Tibial nerve (tissue), 4 donors: ENCODE measurements at regions not wholly inside any gene's neighbourhood (a gene's known extent, or its start where the extent isn't known, plus 50 kb on each side); places are given as distances from the start of the nearest gene placed in this dataset.

Source experiments
- DNase-seq, 2 donors: peaks; one replicate each; pipeline ENCODE4 v3.0.0-alpha.2; 2019; ENCODE audit warnings: low spot score in 2 of 2
- H3K27ac ChIP-seq, 4 donors: fragments of 200-600 bp; sonication (generic) in 3 of 4; one replicate each; pipeline ENCODE4 v1.5.1; 2017 to 2019; ENCODE audit warnings: mild to moderate bottlenecking in 1 of 4
- H3K27me3 ChIP-seq, 2 donors: fragments of 200-600 bp; sonication (generic) in 1 of 2; one replicate each; pipeline versions ENCODE4 v1.5.1 to v1.6.0; 2017 to 2019
- H3K36me3 ChIP-seq, 3 donors: fragments of 200-600 bp; sonication (generic); one replicate each; pipeline ENCODE4 v1.5.1; 2018 to 2019
- H3K4me1 ChIP-seq, 4 donors: fragments of 200-600 bp; sonication (generic) in 3 of 4; one replicate each; pipeline ENCODE4 v1.5.1; 2017 to 2019
- H3K4me3 ChIP-seq, 4 donors: fragments of 200-600 bp; sonication (generic) in 3 of 4; one replicate each; pipeline ENCODE4 v1.5.1; 2017 to 2019; ENCODE audit warnings: mild to moderate bottlenecking in 1 of 4, moderate library complexity in 1 of 4
- H3K9me3 ChIP-seq, 4 donors: fragments of 200-600 bp; sonication (generic) in 3 of 4; one replicate each; pipeline ENCODE4 v1.5.1; 2017 to 2019
- EP300 ChIP-seq, 2 donors: sonication (generic); formaldehyde crosslinking; IDR thresholded peaks; one replicate each; pipeline ENCODE4 v1.6.1; 2017; ENCODE audit warnings: antibody characterized with exemption in 2 of 2, mild to moderate bottlenecking in 1 of 2
- POLR2A ChIP-seq, 2 donors: fragments of 450-650 bp; IDR thresholded peaks; one replicate each; pipeline ENCODE4 v1.6.1; 2017; ENCODE audit warnings: antibody characterized with exemption in 2 of 2, mild to moderate bottlenecking in 2 of 2, moderate library complexity in 2 of 2
- WGBS, 2 donors: methylation state at CpG; one replicate each; pipeline ENCODE4 v1.1.5; 2018; 5-methylcytosine and 5-hydroxymethylcytosine counted together
- TF ChIP-seq, protein P1 (sequence below), 5 experiments: fragments of 200-600 bp in 3 of 5; fragments of 450-650 bp in 2 of 5; sonication (generic) in 3 of 5; IDR thresholded peaks; one replicate each; pipeline ENCODE4 v1.5.1; 2016 to 2019; ENCODE audit warnings: antibody characterized with exemption in 5 of 5, mild to moderate bottlenecking in 3 of 5, moderate library complexity in 2 of 5

DNA sequence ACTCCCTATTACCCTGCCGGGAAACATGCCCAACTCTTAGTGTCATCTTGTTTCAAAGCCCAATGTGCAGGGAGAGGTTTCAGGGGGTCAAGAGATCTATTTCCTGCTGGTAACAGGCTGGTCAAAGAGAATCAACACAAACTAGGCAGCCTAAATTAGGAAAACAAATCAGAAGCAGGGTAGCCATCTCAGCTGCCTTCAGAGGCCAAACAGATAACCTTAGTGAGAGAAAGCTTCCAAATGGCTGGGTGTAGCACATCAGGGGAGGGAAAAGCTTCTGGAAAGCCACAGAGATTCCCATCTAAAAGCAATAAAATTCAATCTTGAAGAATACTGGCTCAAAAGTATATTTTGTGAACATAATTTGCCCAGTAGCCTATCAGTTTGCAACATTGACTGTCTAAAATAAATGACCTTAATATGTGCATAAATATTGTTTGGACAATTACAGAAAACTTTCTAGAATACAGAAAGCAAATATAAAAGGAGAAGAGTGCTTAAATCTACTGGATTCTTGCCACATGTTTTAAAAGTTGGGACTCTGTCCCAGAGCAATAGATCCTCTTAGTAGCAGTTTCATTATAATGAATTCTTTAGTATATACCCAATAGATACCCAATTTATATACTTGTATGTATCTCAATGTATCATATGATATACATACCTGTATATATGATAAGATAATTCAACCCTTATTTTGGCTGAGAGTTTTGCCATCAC lies 371.9 kb upstream of the RARB start:
- Histone ChIP-seq H3K36me3 (no peaks in the 10 kb centered on the region), H3K4me3 (no peak overlapping the region), H3K27me3 (no peaks in the 10 kb centered on the region), H3K9me3 (no peaks in the 10 kb centered on the region), H3K4me1 (peaks cover 0 to 10% (median 0%) of the 10 kb centered on the region in 4 donors), H3K27ac (no peak overlapping the region)
- DNase-seq, result no peak
- TF ChIP-seq EP300 (IDR thresholded peaks at IDR 0.05), result no peak
- TF ChIP-seq, protein P1, sequence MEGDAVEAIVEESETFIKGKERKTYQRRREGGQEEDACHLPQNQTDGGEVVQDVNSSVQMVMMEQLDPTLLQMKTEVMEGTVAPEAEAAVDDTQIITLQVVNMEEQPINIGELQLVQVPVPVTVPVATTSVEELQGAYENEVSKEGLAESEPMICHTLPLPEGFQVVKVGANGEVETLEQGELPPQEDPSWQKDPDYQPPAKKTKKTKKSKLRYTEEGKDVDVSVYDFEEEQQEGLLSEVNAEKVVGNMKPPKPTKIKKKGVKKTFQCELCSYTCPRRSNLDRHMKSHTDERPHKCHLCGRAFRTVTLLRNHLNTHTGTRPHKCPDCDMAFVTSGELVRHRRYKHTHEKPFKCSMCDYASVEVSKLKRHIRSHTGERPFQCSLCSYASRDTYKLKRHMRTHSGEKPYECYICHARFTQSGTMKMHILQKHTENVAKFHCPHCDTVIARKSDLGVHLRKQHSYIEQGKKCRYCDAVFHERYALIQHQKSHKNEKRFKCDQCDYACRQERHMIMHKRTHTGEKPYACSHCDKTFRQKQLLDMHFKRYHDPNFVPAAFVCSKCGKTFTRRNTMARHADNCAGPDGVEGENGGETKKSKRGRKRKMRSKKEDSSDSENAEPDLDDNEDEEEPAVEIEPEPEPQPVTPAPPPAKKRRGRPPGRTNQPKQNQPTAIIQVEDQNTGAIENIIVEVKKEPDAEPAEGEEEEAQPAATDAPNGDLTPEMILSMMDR (IDR thresholded peaks at IDR 0.05), result no peak
- 72 to 76% methylated on average over 1 of the region's 1 CpG for WGBS, 2 donors

DNA sequence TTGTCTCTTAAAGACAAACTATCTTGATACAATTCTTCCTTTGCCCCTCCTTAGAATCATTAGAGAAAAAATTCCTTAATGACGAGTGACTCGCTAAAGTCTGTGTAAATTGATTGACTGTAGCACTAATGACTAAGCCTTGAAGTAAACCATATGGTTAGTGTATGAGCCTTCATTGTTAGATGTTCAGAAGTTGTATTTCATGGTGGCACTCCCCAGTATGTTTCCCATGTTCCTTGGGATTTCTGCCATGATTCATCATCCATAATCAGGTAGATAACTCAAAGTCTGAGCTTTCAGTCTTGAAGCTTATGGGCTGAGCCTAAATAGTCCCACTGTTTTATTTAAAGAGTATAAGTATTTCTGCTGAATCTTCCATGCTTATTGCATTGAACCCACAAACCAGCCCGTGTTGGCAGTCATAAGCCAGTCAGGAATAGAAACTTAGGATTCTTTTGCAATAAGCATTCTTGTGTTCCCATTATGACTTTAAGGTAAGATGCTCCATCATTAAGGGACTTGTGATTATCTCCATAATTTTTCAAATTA lies 371.2 kb upstream of the RARB start:
- H3K4me1 ChIP-seq, result peaks cover 0 to 10% (median 0%) of the 10 kb centered on the region in 4 donors
- WGBS, 2 donors, result 77 to 88% methylated on average over 3 of the region's 3 CpGs
- DNase-seq, result no peak
- H3K27ac ChIP-seq, result no peak overlapping the region
- H3K36me3 ChIP-seq, result no peaks in the 10 kb centered on the region
- H3K9me3 ChIP-seq, result no peaks in the 10 kb centered on the region
- H3K4me3 ChIP-seq, result no peak overlapping the region
- no peaks in the 10 kb centered on the region for H3K27me3 ChIP-seq
- TF ChIP-seq, protein P1 (IDR thresholded peaks at IDR 0.05), result no peak
- TF ChIP-seq EP300 (IDR thresholded peaks at IDR 0.05), result no peak
- TF ChIP-seq POLR2A (IDR thresholded peaks at IDR 0.05), result no peak

DNA sequence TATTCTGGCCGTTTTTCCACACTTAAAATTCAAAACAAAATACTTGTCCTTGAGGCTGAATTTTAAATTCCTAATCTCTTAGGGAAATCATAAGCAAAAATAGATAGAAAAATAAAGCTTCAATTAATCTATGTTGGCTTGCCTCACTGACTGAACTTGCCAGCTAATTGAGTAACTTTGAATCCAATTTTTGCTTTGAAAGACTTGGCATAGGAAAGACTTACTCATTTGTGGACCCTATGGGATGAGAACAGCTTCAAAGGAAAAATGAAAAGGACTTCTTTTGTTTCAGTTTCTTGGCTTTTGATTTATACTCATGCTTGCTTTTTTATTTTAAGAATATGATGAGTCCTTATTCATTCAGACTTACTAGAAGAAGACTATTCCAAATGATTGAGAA lies 370.7 kb upstream of the RARB start:
- Histone ChIP-seq H3K4me3 (no peak overlapping the region), H3K27me3 (no peaks in the 10 kb centered on the region), H3K27ac (no peak overlapping the region), H3K36me3 (no peaks in the 10 kb centered on the region), H3K4me1 (peaks cover 0 to 10% (median 0%) of the 10 kb centered on the region in 4 donors), H3K9me3 (no peaks in the 10 kb centered on the region)
- no peak for TF ChIP-seq POLR2A (IDR thresholded peaks at IDR 0.05)
- TF ChIP-seq, protein P1 (IDR thresholded peaks at IDR 0.05), result no peak
- TF ChIP-seq EP300 (IDR thresholded peaks at IDR 0.05), result no peak
- WGBS, 2 donors, result 24 to 28% methylated on average over 1 of the region's 1 CpG
- DNase-seq, result no peak

DNA sequence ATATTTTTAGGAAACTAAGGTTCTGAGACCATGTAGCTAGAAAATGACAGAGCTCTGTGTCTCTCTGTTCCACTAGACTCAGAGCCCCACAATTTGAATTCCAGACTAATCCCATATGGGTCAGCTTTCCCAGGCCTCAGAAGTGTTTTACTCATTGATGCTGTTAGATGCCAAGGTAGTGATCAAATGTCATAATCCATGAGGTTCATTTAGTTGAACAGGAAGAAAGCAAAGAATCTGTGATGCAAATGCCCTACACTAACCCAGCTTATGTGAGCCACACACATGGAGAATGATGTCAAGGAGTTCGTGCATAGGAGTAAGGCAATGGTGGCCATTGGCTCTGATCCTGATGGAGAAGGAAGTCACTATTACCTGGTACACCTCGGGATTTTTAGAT lies 363.4 kb upstream of the RARB start:
- no peaks in the 10 kb centered on the region for H3K9me3 ChIP-seq
- H3K27ac ChIP-seq, result no peak overlapping the region
- no peak for DNase-seq
- H3K27me3 ChIP-seq, result no peaks in the 10 kb centered on the region
- 92 to 95% methylated on average over 2 of the region's 2 CpGs for WGBS, 2 donors
- no peaks in the 10 kb centered on the region for H3K4me1 ChIP-seq
- H3K36me3 ChIP-seq, result no peaks in the 10 kb centered on the region
- H3K4me3 ChIP-seq, result no peak overlapping the region
- no peak for TF ChIP-seq EP300 (IDR thresholded peaks at IDR 0.05)
- no peak for TF ChIP-seq POLR2A (IDR thresholded peaks at IDR 0.05)
- TF ChIP-seq, protein P1 (IDR thresholded peaks at IDR 0.05), result no peak

DNA sequence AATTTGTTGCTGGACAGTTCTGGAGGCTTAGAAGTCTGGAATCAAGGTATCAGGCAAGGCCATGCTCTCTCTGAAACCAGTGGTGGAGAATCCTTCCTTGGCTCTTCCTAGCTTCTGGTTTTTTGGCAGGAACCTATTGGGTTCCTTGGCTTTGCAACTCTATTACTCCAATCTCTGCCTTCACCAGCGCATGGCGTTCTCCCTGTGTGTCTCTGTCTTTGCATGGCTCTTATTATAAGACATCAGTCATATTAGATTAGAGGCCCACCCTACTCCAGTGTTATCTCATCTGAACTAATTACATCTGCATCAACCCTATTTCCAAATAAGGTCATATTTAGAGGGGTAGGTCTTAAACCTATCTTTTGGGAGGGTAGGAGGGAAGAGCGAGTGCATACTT lies 358.1 kb upstream of the RARB start:
- H3K27me3 ChIP-seq, result no peaks in the 10 kb centered on the region
- DNase-seq, result no peak
- H3K27ac ChIP-seq, result no peak overlapping the region
- H3K4me1 ChIP-seq, result no peaks in the 10 kb centered on the region
- no peaks in the 10 kb centered on the region for H3K36me3 ChIP-seq
- TF ChIP-seq, protein P1 (IDR thresholded peaks at IDR 0.05), result no peak
- TF ChIP-seq EP300 (IDR thresholded peaks at IDR 0.05) (no peak), POLR2A (IDR thresholded peaks at IDR 0.05) (no peak)
- H3K9me3 ChIP-seq, result no peaks in the 10 kb centered on the region
- WGBS, 2 donors, result 91 to 94% methylated on average over 3 of the region's 3 CpGs
- no peak overlapping the region for H3K4me3 ChIP-seq
